ENCODE measurements at regions not wholly inside any gene's neighbourhood (a gene's known extent, or its start where the extent isn't known, plus 50 kb on each side); places are given as distances from the start of the nearest gene placed in this dataset.
"Not testable (repeated sequence)": the region's sequence is repeated elsewhere in the genome, so short reads cannot be mapped to it uniquely, and the experiment has no call there.

- no peaks in the 10 kb centered on the region for H3K9me3 Mint-ChIP-seq (ENCODE audit: unreplicated experiment)
- H3K4me1 Mint-ChIP-seq (ENCODE audit: insufficient read depth, unreplicated experiment) = no peaks in the 10 kb centered on the region
- BruUV-seq (replicated peaks) = no TSS peak
- intact Hi-C loops (cut with micrococcal nuclease) = no loop called here
- CTCF ChIA-PET = no interaction called here
- no peak overlapping the region for H3K4me3 Mint-ChIP-seq (ENCODE audit: unreplicated experiment)
- DNase-seq (ENCODE audit: unreplicated experiment) = no peak
- no peaks in the 10 kb centered on the region for H3K36me3 Mint-ChIP-seq (ENCODE audit: insufficient read depth, unreplicated experiment)
- POLR2A ChIA-PET = no interaction called here
- peaks cover 41% of the 10 kb centered on the region for H3K27me3 Mint-ChIP-seq (ENCODE audit: insufficient read depth, unreplicated experiment)
- TF ChIP-seq CTCF (IDR thresholded peaks at IDR 0.05; ENCODE audit: unreplicated experiment) = no peak
- no peak overlapping the region for H3K27ac Mint-ChIP-seq (ENCODE audit: low read depth, unreplicated experiment)
These were observed 397.6 kb downstream of the MDFIC start for GRCh38 chr7:115319541-115319940.

GRCh38 chr7:115310316-115310715 lies 388.4 kb downstream of the MDFIC start:
- H3K27ac Mint-ChIP-seq (ENCODE audit: low read depth, unreplicated experiment); intact Hi-C loops (cut with micrococcal nuclease); H3K9me3 Mint-ChIP-seq (ENCODE audit: unreplicated experiment); H3K36me3 Mint-ChIP-seq (ENCODE audit: insufficient read depth, unreplicated experiment); CTCF ChIA-PET; POLR2A ChIA-PET; BruUV-seq (replicated peaks); H3K4me3 Mint-ChIP-seq (ENCODE audit: unreplicated experiment); H3K4me1 Mint-ChIP-seq (ENCODE audit: insufficient read depth, unreplicated experiment); DNase-seq (ENCODE audit: unreplicated experiment): not testable (repeated sequence)
- H3K27me3 Mint-ChIP-seq (ENCODE audit: insufficient read depth, unreplicated experiment) = peaks cover 16% of the 10 kb centered on the region

GRCh38 chr7:115306586-115306985 lies 384.7 kb downstream of the MDFIC start:
- no peak for TF ChIP-seq CTCF (IDR thresholded peaks at IDR 0.05; ENCODE audit: unreplicated experiment)
- no peak for DNase-seq (ENCODE audit: unreplicated experiment)
- H3K4me1 Mint-ChIP-seq (ENCODE audit: insufficient read depth, unreplicated experiment) = no peaks in the 10 kb centered on the region
- intact Hi-C loops (cut with micrococcal nuclease) = no loop called here
- ChIA-PET POLR2A (no interaction called here), CTCF (no interaction called here)
- H3K27ac Mint-ChIP-seq (ENCODE audit: low read depth, unreplicated experiment) = no peak overlapping the region
- H3K27me3 Mint-ChIP-seq (ENCODE audit: insufficient read depth, unreplicated experiment) = peaks cover 34% of the 10 kb centered on the region
- no peaks in the 10 kb centered on the region for H3K9me3 Mint-ChIP-seq (ENCODE audit: unreplicated experiment)
- no peak overlapping the region for H3K4me3 Mint-ChIP-seq (ENCODE audit: unreplicated experiment)
- no peaks in the 10 kb centered on the region for H3K36me3 Mint-ChIP-seq (ENCODE audit: insufficient read depth, unreplicated experiment)
- no TSS peak for BruUV-seq (replicated peaks)

- Mint-ChIP-seq H3K36me3 (ENCODE audit: insufficient read depth, unreplicated experiment) (no peaks in the 10 kb centered on the region), H3K4me1 (ENCODE audit: insufficient read depth, unreplicated experiment) (no peaks in the 10 kb centered on the region), H3K27ac (ENCODE audit: low read depth, unreplicated experiment) (no peak overlapping the region), H3K27me3 (ENCODE audit: insufficient read depth, unreplicated experiment) (peaks cover 18% of the 10 kb centered on the region), H3K4me3 (ENCODE audit: unreplicated experiment) (no peak overlapping the region), H3K9me3 (ENCODE audit: unreplicated experiment) (no peaks in the 10 kb centered on the region)
- no peak for TF ChIP-seq CTCF (IDR thresholded peaks at IDR 0.05; ENCODE audit: unreplicated experiment)
- ChIA-PET POLR2A (no interaction called here), CTCF (interaction anchor here (0.6 kb wide), 1 partner anchor 314 kb away, joined by 4 read pairs; no protein-coding TSS in a partner anchor)
- DNase-seq (ENCODE audit: unreplicated experiment) = no peak
- BruUV-seq (replicated peaks) = no TSS peak
- intact Hi-C loops (cut with micrococcal nuclease) = no loop called here
These were observed 378.5 kb downstream of the MDFIC start for GRCh38 chr7:115300231-115300870.
